HEK293 (cell line): ENCODE measurements at regions not wholly inside any gene's neighbourhood (a gene's known extent, or its start where the extent isn't known, plus 50 kb on each side); places are given as distances from the start of the nearest gene placed in this dataset.

Source experiments
- CTCF ChIA-PET: fragments of 350-600 bp; formaldehyde crosslinking; extraction: SDS; loops from one replicate; lab custom pipeline; 2021; ENCODE audit warnings: antibody characterized with exemption; lab: Yijun Ruan, JAX
- POLR2A ChIA-PET: fragments of 300-600 bp; formaldehyde crosslinking; extraction: SDS; loops from one replicate; lab custom pipeline; 2020; ENCODE audit warnings: antibody characterized with exemption, inconsistent platforms; lab: Yijun Ruan, JAX
- H3K27ac ChIP-seq: fragments of 200-500 bp; sonication (Bioruptor generic); 2 replicates; pipeline ENCODE4 v1.5.1; 2014; ENCODE audit warnings: low read depth, low read length, control low read depth, inconsistent platforms; ENCODE audit errors: extremely low read depth
- H3K36me3 ChIP-seq, 2 experiments: fragments of 200-500 bp in 1 of 2; sonication (Bioruptor generic) in 1 of 2; 1 replicate in 1 of 2; 2 replicates in 1 of 2; pipeline ENCODE4 v1.5.1; 2014 to 2017; ENCODE audit warnings: inconsistent platforms in 2 of 2, low read length in 2 of 2; ENCODE audit not compliant: control insufficient read depth in 2 of 2, insufficient read depth in 1 of 2
- H3K4me1 ChIP-seq: fragments of 200-500 bp; sonication (Bioruptor generic); 2 replicates; pipeline ENCODE4 v1.5.1; 2014; ENCODE audit warnings: mild to moderate bottlenecking, low read length, inconsistent platforms; ENCODE audit not compliant: control insufficient read depth, insufficient read depth
- H3K4me3 ChIP-seq: 2 replicates; pipeline ENCODE4 v1.5.1; 2011; ENCODE audit warnings: low read depth, mild to moderate bottlenecking, control low read depth, low read length, moderate library complexity
- H3K9me3 ChIP-seq: fragments of 200-500 bp; sonication (Bioruptor generic); 2 replicates; pipeline ENCODE4 v1.5.1; 2014; ENCODE audit warnings: low read depth, low read length, inconsistent platforms; ENCODE audit not compliant: control insufficient read depth, insufficient read depth
- GLI2 ChIP-seq: fragments of 450-650 bp; formaldehyde crosslinking; IDR thresholded peaks from 2 replicates; pipeline ENCODE4; 2017; ENCODE audit warnings: missing biosample characterization, missing genetic modification characterization, low read depth, borderline replicate concordance
- GLIS2 ChIP-seq: fragments of 450-650 bp; formaldehyde crosslinking; IDR thresholded peaks from 2 replicates; pipeline ENCODE4 v1.5.1; 2016; ENCODE audit warnings: missing biosample characterization, missing genetic modification characterization
- HOXA7 ChIP-seq: sonication (generic); formaldehyde crosslinking; IDR thresholded peaks from 2 replicates; pipeline ENCODE4 v1.8.1; 2022; ENCODE audit warnings: missing genetic modification reagents, borderline replicate concordance
- KLF8 ChIP-seq: fragments of 450-650 bp; formaldehyde crosslinking; IDR thresholded peaks from 2 replicates; pipeline ENCODE4 v1.5.1; 2016; ENCODE audit warnings: missing biosample characterization, missing genetic modification characterization
- MZF1 ChIP-seq: fragments of 450-650 bp; formaldehyde crosslinking; IDR thresholded peaks from 2 replicates; pipeline ENCODE4 v1.5.1; 2017; ENCODE audit warnings: missing biosample characterization, missing genetic modification characterization, borderline replicate concordance
- WT1 ChIP-seq: fragments of 450-650 bp; formaldehyde crosslinking; IDR thresholded peaks from 2 replicates; pipeline ENCODE4 v1.5.1; 2016; ENCODE audit warnings: missing biosample characterization, missing genetic modification characterization
- ZNF138 ChIP-seq: fragments of 450-650 bp; formaldehyde crosslinking; IDR thresholded peaks from 2 replicates; pipeline ENCODE4 v1.5.1; 2016; ENCODE audit warnings: missing biosample characterization, missing genetic modification characterization, borderline replicate concordance
- ZNF19 ChIP-seq: fragments of 450-650 bp; formaldehyde crosslinking; IDR thresholded peaks from 2 replicates; pipeline ENCODE4; 2016; ENCODE audit warnings: missing biosample characterization, missing genetic modification characterization, low read depth
- ZNF2 ChIP-seq: fragments of 450-650 bp; formaldehyde crosslinking; IDR thresholded peaks from 2 replicates; pipeline ENCODE4 v1.5.1; 2016; ENCODE audit warnings: missing biosample characterization, missing genetic modification characterization
- ZNF37A ChIP-seq: fragments of 450-650 bp; IDR thresholded peaks from 2 replicates; pipeline ENCODE4 v1.5.1; 2018; ENCODE audit warnings: missing biosample characterization, missing genetic modification characterization
- ZNF391 ChIP-seq: fragments of 450-650 bp; formaldehyde crosslinking; IDR thresholded peaks from 2 replicates; pipeline ENCODE4 v1.5.1; 2016; ENCODE audit warnings: low read depth, missing biosample characterization, missing genetic modification characterization, borderline replicate concordance
- ZNF404 ChIP-seq: fragments of 450-650 bp; formaldehyde crosslinking; IDR thresholded peaks from 2 replicates; pipeline ENCODE4 v1.5.1; 2017; ENCODE audit warnings: missing biosample characterization, missing genetic modification characterization
- ZNF416 ChIP-seq: fragments of 450-650 bp; formaldehyde crosslinking; IDR thresholded peaks from 2 replicates; pipeline ENCODE4 v1.5.1; 2016; ENCODE audit warnings: missing biosample characterization, missing genetic modification characterization
- ZNF521 ChIP-seq: fragments of 450-650 bp; formaldehyde crosslinking; IDR thresholded peaks from 2 replicates; pipeline ENCODE4 v1.5.1; 2017; ENCODE audit warnings: missing biosample characterization, mild to moderate bottlenecking, missing genetic modification characterization
- ZNF621 ChIP-seq: fragments of 450-650 bp; formaldehyde crosslinking; IDR thresholded peaks from 2 replicates; pipeline ENCODE4 v1.5.1; 2017; ENCODE audit warnings: missing biosample characterization, missing genetic modification characterization
- ZNF660 ChIP-seq: fragments of 450-650 bp; IDR thresholded peaks from 2 replicates; pipeline ENCODE4 v1.5.1; 2018; ENCODE audit warnings: missing biosample characterization, mild to moderate bottlenecking, missing genetic modification characterization
- ZNF664 ChIP-seq: fragments of 450-650 bp; formaldehyde crosslinking; IDR thresholded peaks from 2 replicates; pipeline ENCODE4 v1.5.1; 2016; ENCODE audit warnings: missing biosample characterization, missing genetic modification characterization
- ZNF670 ChIP-seq: fragments of 450-650 bp; formaldehyde crosslinking; IDR thresholded peaks from 2 replicates; pipeline ENCODE4 v1.5.1; 2016; ENCODE audit warnings: missing biosample characterization, missing genetic modification characterization, low read depth
- TF ChIP-seq, protein P1 (sequence below): fragments of 450-650 bp; formaldehyde crosslinking; IDR thresholded peaks from 2 replicates; pipeline ENCODE4 v1.5.1; 2016; ENCODE audit warnings: missing biosample characterization, missing genetic modification characterization, borderline replicate concordance
- TF ChIP-seq, protein P2 (sequence below): fragments of 450-650 bp; formaldehyde crosslinking; IDR thresholded peaks from 2 replicates; pipeline ENCODE4 v1.5.1; 2016; ENCODE audit warnings: missing biosample characterization, missing genetic modification characterization
- TF ChIP-seq, protein P3 (sequence below): fragments of 450-650 bp; formaldehyde crosslinking; IDR thresholded peaks from 2 replicates; pipeline ENCODE4 v1.5.1; 2016; ENCODE audit warnings: missing biosample characterization, missing genetic modification characterization, borderline replicate concordance
- TF ChIP-seq, protein P4 (sequence below): fragments of 450-650 bp; formaldehyde crosslinking; conservative IDR thresholded peaks from 2 replicates; pipeline ENCODE4 v1.5.1; 2016; ENCODE audit warnings: low read depth, missing biosample characterization, missing genetic modification characterization

DNA sequence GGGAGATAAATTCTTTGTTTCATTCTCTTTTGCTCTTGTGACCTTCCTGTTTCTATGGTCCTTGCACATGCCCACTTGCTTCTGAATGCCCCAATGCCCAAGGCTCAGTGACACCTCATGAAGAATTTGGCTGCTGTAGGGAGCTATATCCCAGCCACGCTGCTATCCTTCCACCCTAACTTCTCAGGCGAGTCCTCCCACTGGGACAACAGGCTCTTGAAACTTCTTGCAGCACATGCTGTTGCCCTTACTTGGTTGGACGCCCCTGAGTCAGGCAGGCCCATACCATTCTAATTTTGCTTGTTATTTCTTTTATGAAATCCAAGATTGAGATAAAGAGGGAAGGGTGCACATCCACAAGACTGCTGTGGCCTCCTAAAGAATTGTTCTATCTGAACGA is 57.6 kb upstream of the BLID start (continued):
- TF ChIP-seq, protein P1, sequence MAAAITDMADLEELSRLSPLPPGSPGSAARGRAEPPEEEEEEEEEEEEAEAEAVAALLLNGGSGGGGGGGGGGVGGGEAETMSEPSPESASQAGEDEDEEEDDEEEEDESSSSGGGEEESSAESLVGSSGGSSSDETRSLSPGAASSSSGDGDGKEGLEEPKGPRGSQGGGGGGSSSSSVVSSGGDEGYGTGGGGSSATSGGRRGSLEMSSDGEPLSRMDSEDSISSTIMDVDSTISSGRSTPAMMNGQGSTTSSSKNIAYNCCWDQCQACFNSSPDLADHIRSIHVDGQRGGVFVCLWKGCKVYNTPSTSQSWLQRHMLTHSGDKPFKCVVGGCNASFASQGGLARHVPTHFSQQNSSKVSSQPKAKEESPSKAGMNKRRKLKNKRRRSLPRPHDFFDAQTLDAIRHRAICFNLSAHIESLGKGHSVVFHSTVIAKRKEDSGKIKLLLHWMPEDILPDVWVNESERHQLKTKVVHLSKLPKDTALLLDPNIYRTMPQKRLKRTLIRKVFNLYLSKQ (tag by site-specific recombination): no peak
- no peak for TF ChIP-seq ZNF138 (tag by site-specific recombination)
- no peak for TF ChIP-seq GLIS2 (tag by site-specific recombination)
- TF ChIP-seq ZNF664: no peak

DNA sequence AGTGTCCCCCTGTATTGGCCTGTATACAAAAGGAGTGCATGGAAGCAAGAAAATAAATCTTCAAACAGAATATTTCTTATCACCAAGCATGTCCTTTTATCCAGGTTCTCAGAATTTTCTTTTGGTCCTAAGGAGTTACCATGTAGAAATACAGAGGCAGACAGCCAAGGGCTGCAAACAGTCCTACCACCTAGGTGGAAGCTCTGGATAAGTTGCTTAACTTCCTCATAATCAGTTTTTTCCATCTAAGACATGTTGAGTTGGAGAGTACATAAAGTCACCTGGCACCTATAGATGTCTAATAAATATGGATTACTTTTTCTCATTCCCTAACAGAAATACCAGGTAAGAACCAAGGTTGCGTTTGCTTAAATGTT is 57.0 kb upstream of the BLID start:
- ChIA-PET CTCF (interaction anchor here (1.6 kb wide), 2 partner anchors 57 to 65 kb away, joined by 3 to 4 read pairs; partner anchors contain the start of gene BLID), POLR2A (no interaction called here)
- TF ChIP-seq ZNF37A (tag by site-specific recombination) (no peak), ZNF391 (tag by site-specific recombination) (no peak), ZNF19 (tag by site-specific recombination) (no peak), ZNF404 (no peak), ZNF2 (tag by site-specific recombination) (no peak), GLI2 (tag by site-specific recombination) (no peak), ZNF670 (no peak), ZNF521 (no peak), ZNF621 (no peak), WT1 (no peak), HOXA7 (no peak), ZNF660 (tag by site-specific recombination) (no peak), KLF8 (no peak), MZF1 (tag by site-specific recombination) (no peak), ZNF416 (tag by site-specific recombination) (no peak)
- TF ChIP-seq, protein P2, sequence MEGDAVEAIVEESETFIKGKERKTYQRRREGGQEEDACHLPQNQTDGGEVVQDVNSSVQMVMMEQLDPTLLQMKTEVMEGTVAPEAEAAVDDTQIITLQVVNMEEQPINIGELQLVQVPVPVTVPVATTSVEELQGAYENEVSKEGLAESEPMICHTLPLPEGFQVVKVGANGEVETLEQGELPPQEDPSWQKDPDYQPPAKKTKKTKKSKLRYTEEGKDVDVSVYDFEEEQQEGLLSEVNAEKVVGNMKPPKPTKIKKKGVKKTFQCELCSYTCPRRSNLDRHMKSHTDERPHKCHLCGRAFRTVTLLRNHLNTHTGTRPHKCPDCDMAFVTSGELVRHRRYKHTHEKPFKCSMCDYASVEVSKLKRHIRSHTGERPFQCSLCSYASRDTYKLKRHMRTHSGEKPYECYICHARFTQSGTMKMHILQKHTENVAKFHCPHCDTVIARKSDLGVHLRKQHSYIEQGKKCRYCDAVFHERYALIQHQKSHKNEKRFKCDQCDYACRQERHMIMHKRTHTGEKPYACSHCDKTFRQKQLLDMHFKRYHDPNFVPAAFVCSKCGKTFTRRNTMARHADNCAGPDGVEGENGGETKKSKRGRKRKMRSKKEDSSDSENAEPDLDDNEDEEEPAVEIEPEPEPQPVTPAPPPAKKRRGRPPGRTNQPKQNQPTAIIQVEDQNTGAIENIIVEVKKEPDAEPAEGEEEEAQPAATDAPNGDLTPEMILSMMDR (tag by site-specific recombination): no peak
- TF ChIP-seq, protein P3, sequence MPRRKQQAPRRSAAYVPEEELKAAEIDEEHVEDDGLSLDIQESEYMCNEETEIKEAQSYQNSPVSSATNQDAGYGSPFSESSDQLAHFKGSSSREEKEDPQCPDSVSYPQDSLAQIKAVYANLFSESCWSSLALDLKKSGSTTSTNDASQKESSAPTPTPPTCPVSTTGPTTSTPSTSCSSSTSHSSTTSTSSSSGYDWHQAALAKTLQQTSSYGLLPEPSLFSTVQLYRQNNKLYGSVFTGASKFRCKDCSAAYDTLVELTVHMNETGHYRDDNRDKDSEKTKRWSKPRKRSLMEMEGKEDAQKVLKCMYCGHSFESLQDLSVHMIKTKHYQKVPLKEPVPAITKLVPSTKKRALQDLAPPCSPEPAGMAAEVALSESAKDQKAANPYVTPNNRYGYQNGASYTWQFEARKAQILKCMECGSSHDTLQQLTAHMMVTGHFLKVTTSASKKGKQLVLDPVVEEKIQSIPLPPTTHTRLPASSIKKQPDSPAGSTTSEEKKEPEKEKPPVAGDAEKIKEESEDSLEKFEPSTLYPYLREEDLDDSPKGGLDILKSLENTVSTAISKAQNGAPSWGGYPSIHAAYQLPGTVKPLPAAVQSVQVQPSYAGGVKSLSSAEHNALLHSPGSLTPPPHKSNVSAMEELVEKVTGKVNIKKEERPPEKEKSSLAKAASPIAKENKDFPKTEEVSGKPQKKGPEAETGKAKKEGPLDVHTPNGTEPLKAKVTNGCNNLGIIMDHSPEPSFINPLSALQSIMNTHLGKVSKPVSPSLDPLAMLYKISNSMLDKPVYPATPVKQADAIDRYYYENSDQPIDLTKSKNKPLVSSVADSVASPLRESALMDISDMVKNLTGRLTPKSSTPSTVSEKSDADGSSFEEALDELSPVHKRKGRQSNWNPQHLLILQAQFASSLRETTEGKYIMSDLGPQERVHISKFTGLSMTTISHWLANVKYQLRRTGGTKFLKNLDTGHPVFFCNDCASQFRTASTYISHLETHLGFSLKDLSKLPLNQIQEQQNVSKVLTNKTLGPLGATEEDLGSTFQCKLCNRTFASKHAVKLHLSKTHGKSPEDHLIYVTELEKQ: no peak
- TF ChIP-seq, protein P4, sequence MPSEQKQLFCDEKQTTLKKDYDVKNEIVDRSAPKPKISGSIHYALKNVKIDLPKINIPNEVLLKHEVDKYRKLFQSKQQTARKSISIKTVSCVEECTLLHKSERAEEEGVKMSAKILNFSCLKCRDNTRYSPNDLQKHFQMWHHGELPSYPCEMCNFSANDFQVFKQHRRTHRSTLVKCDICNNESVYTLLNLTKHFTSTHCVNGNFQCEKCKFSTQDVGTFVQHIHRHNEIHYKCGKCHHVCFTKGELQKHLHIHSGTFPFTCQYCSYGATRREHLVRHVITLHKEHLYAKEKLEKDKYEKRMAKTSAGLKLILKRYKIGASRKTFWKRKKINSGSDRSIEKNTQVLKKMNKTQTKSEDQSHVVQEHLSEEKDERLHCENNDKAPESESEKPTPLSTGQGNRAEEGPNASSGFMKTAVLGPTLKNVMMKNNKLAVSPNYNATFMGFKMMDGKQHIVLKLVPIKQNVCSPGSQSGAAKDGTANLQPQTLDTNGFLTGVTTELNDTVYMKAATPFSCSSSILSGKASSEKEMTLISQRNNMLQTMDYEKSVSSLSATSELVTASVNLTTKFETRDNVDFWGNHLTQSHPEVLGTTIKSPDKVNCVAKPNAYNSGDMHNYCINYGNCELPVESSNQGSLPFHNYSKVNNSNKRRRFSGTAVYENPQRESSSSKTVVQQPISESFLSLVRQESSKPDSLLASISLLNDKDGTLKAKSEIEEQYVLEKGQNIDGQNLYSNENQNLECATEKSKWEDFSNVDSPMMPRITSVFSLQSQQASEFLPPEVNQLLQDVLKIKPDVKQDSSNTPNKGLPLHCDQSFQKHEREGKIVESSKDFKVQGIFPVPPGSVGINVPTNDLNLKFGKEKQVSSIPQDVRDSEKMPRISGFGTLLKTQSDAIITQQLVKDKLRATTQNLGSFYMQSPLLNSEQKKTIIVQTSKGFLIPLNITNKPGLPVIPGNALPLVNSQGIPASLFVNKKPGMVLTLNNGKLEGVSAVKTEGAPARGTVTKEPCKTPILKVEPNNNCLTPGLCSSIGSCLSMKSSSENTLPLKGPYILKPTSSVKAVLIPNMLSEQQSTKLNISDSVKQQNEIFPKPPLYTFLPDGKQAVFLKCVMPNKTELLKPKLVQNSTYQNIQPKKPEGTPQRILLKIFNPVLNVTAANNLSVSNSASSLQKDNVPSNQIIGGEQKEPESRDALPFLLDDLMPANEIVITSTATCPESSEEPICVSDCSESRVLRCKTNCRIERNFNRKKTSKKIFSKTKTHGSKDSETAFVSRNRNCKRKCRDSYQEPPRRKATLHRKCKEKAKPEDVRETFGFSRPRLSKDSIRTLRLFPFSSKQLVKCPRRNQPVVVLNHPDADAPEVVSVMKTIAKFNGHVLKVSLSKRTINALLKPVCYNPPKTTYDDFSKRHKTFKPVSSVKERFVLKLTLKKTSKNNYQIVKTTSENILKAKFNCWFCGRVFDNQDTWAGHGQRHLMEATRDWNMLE (tag by site-specific recombination): no peak
- no peak overlapping the region for H3K4me3 ChIP-seq
- no peak overlapping the region for H3K27ac ChIP-seq
- no peaks in the 10 kb centered on the region for H3K36me3 ChIP-seq
- no peaks in the 10 kb centered on the region for H3K4me1 ChIP-seq
- no peaks in the 10 kb centered on the region for H3K9me3 ChIP-seq
